Body of pancreas (tissue), 4 donors: ENCODE measurements at regions not wholly inside any gene's neighbourhood (a gene's known extent, or its start where the extent isn't known, plus 50 kb on each side); places are given as distances from the start of the nearest gene placed in this dataset.

ENCODE experiments used
- CTCF ChIP-seq, 7 experiments: fragments of 450-650 bp in 4 of 7; fragments of 200-600 bp in 3 of 7; sonication (generic) in 3 of 7; IDR thresholded peaks; one replicate each; pipeline ENCODE4 v1.5.1; 2016 to 2019; ENCODE audit warnings: antibody characterized with exemption in 7 of 7
- POLR2A ChIP-seq, 3 donors: fragments of 450-650 bp; IDR thresholded peaks; one replicate each; pipeline ENCODE4 v1.6.1; 2016; ENCODE audit warnings: antibody characterized with exemption in 3 of 3, mild to moderate bottlenecking in 2 of 3

DNA sequence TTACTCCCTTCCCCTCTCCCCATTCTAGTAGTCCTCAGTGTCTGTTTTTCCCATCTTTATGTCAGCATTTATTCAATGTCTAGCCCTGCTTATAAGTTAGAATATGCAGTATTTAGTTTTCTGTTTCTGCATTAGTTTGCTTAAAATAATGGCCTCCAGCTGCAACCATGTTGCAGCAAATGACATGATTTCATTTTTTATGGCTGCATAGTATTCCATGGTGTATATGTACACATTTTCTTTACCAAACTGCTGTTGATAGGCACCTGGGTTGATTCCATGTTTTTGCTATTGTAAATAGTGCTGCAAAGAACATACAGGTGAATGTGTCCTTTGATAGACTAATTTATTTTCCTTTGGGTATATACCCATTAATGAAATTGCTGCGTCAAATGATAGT, 267.7 kb downstream of the SRGAP2C start:
- TF ChIP-seq CTCF (IDR thresholded peaks at IDR 0.05) (no peak), POLR2A (IDR thresholded peaks at IDR 0.05) (no peak)
